A673 (cell line): ENCODE measurements at regions not wholly inside any gene's neighbourhood (a gene's known extent, or its start where the extent isn't known, plus 50 kb on each side); places are given as distances from the start of the nearest gene placed in this dataset.

ENCODE experiments used
- BruUV-seq: library from RNA; stranded (reverse); fragments of 400-500 nt; replicated peaks from 2 replicates; lab custom pipeline; 2021; lab: Mats Ljungman, UMichigan
- CTCF ChIA-PET: fragments of 300-600 bp; sonication (Branson Sonifier 250); formaldehyde crosslinking; loops from one replicate; lab custom pipeline; 2022; ENCODE audit warnings: antibody characterized with exemption; lab: Charles Lee
- POLR2A ChIA-PET: fragments of 300-600 bp; sonication (Branson Sonifier 250); formaldehyde crosslinking; loops from one replicate; lab custom pipeline; 2022; ENCODE audit warnings: antibody characterized with exemption; ENCODE audit not compliant: low non-redundant PET; lab: Charles Lee
- DNase-seq: peaks from one replicate; pipeline ENCODE4 v3.0.0-alpha.2; 2015; ENCODE audit warnings: low spot score
- H3K27ac ChIP-seq: fragments of 200-600 bp; sonication (generic); 2 replicates; pipeline ENCODE4 v1.5.1; 2016; ENCODE audit warnings: mixed run types, low read depth, mild to moderate bottlenecking, mixed read lengths, antibody characterized with exemption, low read length; ENCODE audit not compliant: poor library complexity, severe bottlenecking
- H3K27me3 ChIP-seq: fragments of 200-600 bp; sonication (generic); replicated peaks from 2 replicates; pipeline ENCODE4 v1.6.1; 2017; ENCODE audit warnings: mixed run types, low read depth, mild to moderate bottlenecking, mixed read lengths, antibody characterized with exemption, low read length; ENCODE audit not compliant: insufficient read depth, poor library complexity
- H3K36me3 ChIP-seq: fragments of 200-600 bp; sonication (generic); 2 replicates; pipeline ENCODE4 v1.6.1; 2016; ENCODE audit warnings: mixed run types, mild to moderate bottlenecking, mixed read lengths, antibody characterized with exemption, low read length; ENCODE audit not compliant: insufficient read depth, poor library complexity, severe bottlenecking
- H3K4me1 ChIP-seq: fragments of 200-600 bp; sonication (generic); 2 replicates; pipeline ENCODE4 v1.6.1; 2017; ENCODE audit warnings: mixed run types, mild to moderate bottlenecking, mixed read lengths, antibody characterized with exemption, low read length; ENCODE audit not compliant: insufficient read depth, poor library complexity, severe bottlenecking
- H3K4me3 ChIP-seq: fragments of 200-600 bp; sonication (generic); 2 replicates; pipeline ENCODE4 v1.5.1; 2016; ENCODE audit warnings: low read depth, mixed run types, mild to moderate bottlenecking, mixed read lengths, low read length; ENCODE audit not compliant: poor library complexity, severe bottlenecking
- H3K9me3 ChIP-seq: fragments of 200-600 bp; sonication (generic); 2 replicates; pipeline ENCODE4 v1.6.1; 2016; ENCODE audit warnings: mixed run types, low read depth, mild to moderate bottlenecking, mixed read lengths, antibody characterized with exemption, low read length; ENCODE audit not compliant: poor library complexity, severe bottlenecking
- EZH2 ChIP-seq: fragments of 200-600 bp; sonication (generic); IDR thresholded peaks from 2 replicates; pipeline ENCODE4 v1.6.1; 2017; ENCODE audit warnings: borderline replicate concordance, low read depth, mild to moderate bottlenecking, mixed read lengths, antibody characterized with exemption, low read length; ENCODE audit not compliant: poor library complexity, severe bottlenecking
- intact Hi-C: fragments of 100-400 bp; cut with micrococcal nuclease; formaldehyde crosslinking; loops from one replicate; pipeline ENCODE4 v1.10.0; 2022; ENCODE audit not compliant: unreplicated experiment
- TF ChIP-seq, protein P1 (sequence below): fragments of 300-800, 200-600 bp; sonication (generic); conservative IDR thresholded peaks from 2 replicates; pipeline ENCODE4 v1.5.1; 2017; ENCODE audit warnings: low read depth, mild to moderate bottlenecking, antibody characterized with exemption, low read length, moderate library complexity, mixed read lengths

DNA sequence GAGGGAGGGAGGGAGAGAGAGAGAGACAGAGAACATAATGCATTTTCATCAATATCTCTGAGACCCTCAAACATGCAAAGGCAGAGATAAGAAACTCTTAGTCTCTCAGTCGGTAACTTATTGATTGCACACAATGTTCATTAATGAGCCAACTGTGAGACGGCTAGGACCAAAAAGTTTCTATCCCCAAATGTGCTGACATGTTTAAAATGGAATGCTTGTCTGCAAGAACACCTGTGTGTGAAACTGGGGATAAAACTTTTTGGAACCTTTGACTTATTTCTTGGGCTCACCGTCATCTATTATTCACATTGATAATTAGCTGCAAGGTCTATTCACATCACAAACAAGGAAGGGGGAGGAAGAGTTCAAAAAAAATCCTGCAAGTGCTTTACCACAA lies 477.9 kb downstream of the STIM2 start:
- no peak for DNase-seq
- ChIA-PET CTCF (no interaction called here), POLR2A (no interaction called here)
- H3K27ac ChIP-seq: no peak overlapping the region
- no peaks in the 10 kb centered on the region for H3K27me3 ChIP-seq
- H3K4me3 ChIP-seq: no peak overlapping the region
- TF ChIP-seq, protein P1, sequence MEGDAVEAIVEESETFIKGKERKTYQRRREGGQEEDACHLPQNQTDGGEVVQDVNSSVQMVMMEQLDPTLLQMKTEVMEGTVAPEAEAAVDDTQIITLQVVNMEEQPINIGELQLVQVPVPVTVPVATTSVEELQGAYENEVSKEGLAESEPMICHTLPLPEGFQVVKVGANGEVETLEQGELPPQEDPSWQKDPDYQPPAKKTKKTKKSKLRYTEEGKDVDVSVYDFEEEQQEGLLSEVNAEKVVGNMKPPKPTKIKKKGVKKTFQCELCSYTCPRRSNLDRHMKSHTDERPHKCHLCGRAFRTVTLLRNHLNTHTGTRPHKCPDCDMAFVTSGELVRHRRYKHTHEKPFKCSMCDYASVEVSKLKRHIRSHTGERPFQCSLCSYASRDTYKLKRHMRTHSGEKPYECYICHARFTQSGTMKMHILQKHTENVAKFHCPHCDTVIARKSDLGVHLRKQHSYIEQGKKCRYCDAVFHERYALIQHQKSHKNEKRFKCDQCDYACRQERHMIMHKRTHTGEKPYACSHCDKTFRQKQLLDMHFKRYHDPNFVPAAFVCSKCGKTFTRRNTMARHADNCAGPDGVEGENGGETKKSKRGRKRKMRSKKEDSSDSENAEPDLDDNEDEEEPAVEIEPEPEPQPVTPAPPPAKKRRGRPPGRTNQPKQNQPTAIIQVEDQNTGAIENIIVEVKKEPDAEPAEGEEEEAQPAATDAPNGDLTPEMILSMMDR: no peak
- no peak for TF ChIP-seq EZH2
- H3K9me3 ChIP-seq: no peaks in the 10 kb centered on the region
- no TSS peak for BruUV-seq
- H3K4me1 ChIP-seq: peaks cover 10% of the 10 kb centered on the region
- no peaks in the 10 kb centered on the region for H3K36me3 ChIP-seq
- intact Hi-C loops: no loop called here

DNA sequence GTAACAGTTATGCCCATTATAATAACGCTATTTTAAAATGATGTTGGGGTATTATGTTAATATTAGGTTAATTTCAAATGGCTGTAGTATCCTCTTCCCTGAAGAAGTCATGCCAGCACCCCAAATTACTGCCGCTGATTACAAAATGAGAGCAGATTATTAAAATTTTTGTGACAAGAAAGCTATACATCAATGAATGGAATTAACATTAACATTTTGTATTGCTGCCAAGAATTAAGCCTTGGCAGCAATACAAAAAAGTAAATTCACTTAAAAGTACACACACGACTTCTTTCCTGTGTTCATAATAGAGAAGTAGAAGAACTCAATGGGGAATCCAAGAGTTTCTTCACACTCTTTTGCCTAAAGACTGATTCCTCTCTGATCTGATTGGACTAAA lies 482.8 kb downstream of the STIM2 start:
- no peak for TF ChIP-seq EZH2
- TF ChIP-seq, protein P1: no peak
- Histone ChIP-seq H3K4me1 (peaks cover 19% of the 10 kb centered on the region), H3K4me3 (no peak overlapping the region), H3K9me3 (no peaks in the 10 kb centered on the region), H3K27ac (no peak overlapping the region), H3K27me3 (no peaks in the 10 kb centered on the region), H3K36me3 (no peaks in the 10 kb centered on the region)
- no TSS peak for BruUV-seq
- ChIA-PET CTCF (no interaction called here), POLR2A (no interaction called here)
- intact Hi-C loops: no loop called here
- DNase-seq: peak; percentile 63

DNA sequence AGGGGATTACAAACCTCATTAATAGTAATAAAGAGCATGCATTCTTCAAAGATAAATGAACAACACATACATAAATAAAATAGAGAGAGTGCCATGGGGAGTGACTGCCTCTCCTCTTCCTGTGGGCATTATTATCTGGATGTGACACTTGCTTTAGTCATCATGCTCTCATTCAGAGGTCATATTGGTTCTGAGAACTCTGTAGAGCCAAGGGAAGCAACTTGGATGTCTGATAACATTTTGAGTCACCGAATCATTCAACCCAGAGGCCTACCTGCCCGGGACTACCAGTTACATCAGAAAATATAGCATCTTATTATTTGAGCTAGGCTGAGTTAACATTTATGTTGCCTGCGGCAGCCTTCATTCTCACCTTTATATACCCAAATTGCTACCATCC lies 489.5 kb downstream of the STIM2 start:
- intact Hi-C loops: no loop called here
- Histone ChIP-seq H3K36me3 (no peaks in the 10 kb centered on the region), H3K27ac (no peak overlapping the region), H3K9me3 (no peaks in the 10 kb centered on the region), H3K27me3 (no peaks in the 10 kb centered on the region), H3K4me3 (no peak overlapping the region), H3K4me1 (no peaks in the 10 kb centered on the region)
- ChIA-PET POLR2A (no interaction called here), CTCF (no interaction called here)
- DNase-seq: no peak
- no TSS peak for BruUV-seq
- TF ChIP-seq EZH2: no peak
- TF ChIP-seq, protein P1: no peak
